MCF 10A (cell line): ENCODE measurements at regions not wholly inside any gene's neighbourhood (a gene's known extent, or its start where the extent isn't known, plus 50 kb on each side); places are given as distances from the start of the nearest gene placed in this dataset.

Experiments used
- BruUV-seq: library from RNA; stranded (reverse); fragments of 400-500 nt; replicated peaks from 2 replicates; lab custom pipeline; 2021; lab: Mats Ljungman, UMichigan
- CTCF ChIA-PET: fragments of 300-600 bp; sonication (Branson Sonifier 250); formaldehyde crosslinking; extraction: SDS; loops from one replicate; lab custom pipeline; 2021; ENCODE audit warnings: antibody characterized with exemption, inconsistent platforms; lab: Yijun Ruan, JAX
- POLR2A ChIA-PET: fragments of 300-600, 350-650 bp; sonication (Branson Sonifier 250); formaldehyde crosslinking; extraction: SDS; loops from one replicate; lab custom pipeline; 2020; ENCODE audit warnings: antibody characterized with exemption, inconsistent platforms; lab: Yijun Ruan, JAX
- DNase-seq: peaks from one replicate; pipeline ENCODE4 v3.0.0-alpha.2; 2018; ENCODE audit not compliant: unreplicated experiment
- H3K27ac Mint-ChIP-seq: one replicate; pipeline ENCODE4 v1.8.0; 2022; ENCODE audit warnings: mild to moderate bottlenecking, low read depth, mixed read lengths; ENCODE audit not compliant: unreplicated experiment
- H3K27me3 Mint-ChIP-seq: one replicate; pipeline ENCODE4 v1.8.0; 2022; ENCODE audit warnings: mixed read lengths; ENCODE audit not compliant: insufficient read depth, unreplicated experiment
- H3K36me3 Mint-ChIP-seq: one replicate; pipeline ENCODE4 v1.8.0; 2022; ENCODE audit warnings: mild to moderate bottlenecking, moderate library complexity, mixed read lengths; ENCODE audit not compliant: insufficient read depth, unreplicated experiment
- H3K4me1 Mint-ChIP-seq: one replicate; pipeline ENCODE4 v1.8.0; 2022; ENCODE audit warnings: mixed read lengths; ENCODE audit not compliant: insufficient read depth, unreplicated experiment
- H3K4me3 Mint-ChIP-seq: one replicate; pipeline ENCODE4 v1.8.0; 2022; ENCODE audit warnings: mild to moderate bottlenecking, moderate library complexity, mixed read lengths; ENCODE audit not compliant: unreplicated experiment
- H3K9me3 Mint-ChIP-seq: one replicate; pipeline ENCODE4 v1.8.0; 2022; ENCODE audit warnings: mixed read lengths; ENCODE audit not compliant: unreplicated experiment
- CTCF ChIP-seq: fragments of 200-600 bp; IDR thresholded peaks from one replicate; pipeline ENCODE4 v1.8.0; 2022; ENCODE audit warnings: antibody characterized with exemption, mild to moderate bottlenecking; ENCODE audit not compliant: unreplicated experiment
- intact Hi-C: fragments of 100-400 bp; cut with micrococcal nuclease; formaldehyde crosslinking; loops from 2 replicates; pipeline ENCODE4 v1.14.1; 2022

GRCh38 chr3:68402235-68402918 lies 530.0 kb downstream of the TAFA4 start:
- H3K9me3 Mint-ChIP-seq, result no peaks in the 10 kb centered on the region
- POLR2A ChIA-PET, result no interaction called here
- no peaks in the 10 kb centered on the region for H3K27me3 Mint-ChIP-seq
- H3K4me3 Mint-ChIP-seq, result no peak overlapping the region
- CTCF ChIA-PET, result no interaction called here
- no TSS peak for BruUV-seq
- H3K4me1 Mint-ChIP-seq, result no peaks in the 10 kb centered on the region
- H3K27ac Mint-ChIP-seq, result no peak overlapping the region
- intact Hi-C loops, result no loop called here
- TF ChIP-seq CTCF, result no peak
- no peak for DNase-seq
- H3K36me3 Mint-ChIP-seq, result no peaks in the 10 kb centered on the region

- intact Hi-C loops, result no loop called here
- H3K4me1 Mint-ChIP-seq, result no peaks in the 10 kb centered on the region
- no peaks in the 10 kb centered on the region for H3K27me3 Mint-ChIP-seq
These were observed 553.7 kb downstream of the TAFA4 start for GRCh38 chr3:68378631-68379030.

GRCh38 chr3:68373727-68374126 lies 558.6 kb downstream of the TAFA4 start:
- BruUV-seq, result no TSS peak
- Mint-ChIP-seq H3K27ac (no peak overlapping the region), H3K9me3 (peaks cover 4% of the 10 kb centered on the region), H3K36me3 (no peaks in the 10 kb centered on the region), H3K4me3 (no peak overlapping the region), H3K4me1 (no peaks in the 10 kb centered on the region), H3K27me3 (no peaks in the 10 kb centered on the region)
- ChIA-PET POLR2A (no interaction called here), CTCF (no interaction called here)
- no peak for DNase-seq
- no peak for TF ChIP-seq CTCF
- intact Hi-C loops, result no loop called here

More at GRCh38 chr3:68378631-68379030, 553.7 kb downstream of the TAFA4 start:
- H3K36me3 Mint-ChIP-seq, result no peaks in the 10 kb centered on the region
- no peak overlapping the region for H3K4me3 Mint-ChIP-seq
- POLR2A ChIA-PET, result no interaction called here
- CTCF ChIA-PET, result no interaction called here
- BruUV-seq, result no TSS peak
- no peak overlapping the region for H3K27ac Mint-ChIP-seq
- TF ChIP-seq CTCF, result no peak
- H3K9me3 Mint-ChIP-seq, result peaks cover 10% of the 10 kb centered on the region
- no peak for DNase-seq

GRCh38 chr3:68363796-68364195 lies 568.6 kb downstream of the TAFA4 start:
- Mint-ChIP-seq H3K36me3 (no peaks in the 10 kb centered on the region), H3K9me3 (peaks cover 7% of the 10 kb centered on the region), H3K27me3 (no peaks in the 10 kb centered on the region), H3K4me1 (no peaks in the 10 kb centered on the region), H3K27ac (no peak overlapping the region), H3K4me3 (no peak overlapping the region)
- no TSS peak for BruUV-seq
- no peak for TF ChIP-seq CTCF
- ChIA-PET CTCF (no interaction called here), POLR2A (no interaction called here)
- no peak for DNase-seq
- intact Hi-C loops, result no loop called here
